CD1c-positive myeloid dendritic cell (primary cell): ENCODE measurements at regions not wholly inside any gene's neighbourhood (a gene's known extent, or its start where the extent isn't known, plus 50 kb on each side); places are given as distances from the start of the nearest gene placed in this dataset.
"Not testable (repeated sequence)": the region's sequence is repeated elsewhere in the genome, so short reads cannot be mapped to it uniquely, and the experiment has no call there.

ENCODE experiments used
- DNase-seq: peaks from one replicate; pipeline ENCODE4 v3.0.0-alpha.2; 2016; ENCODE audit errors: extremely low spot score

- DNase-seq = no peak
These were observed 284.5 kb upstream of the POU5F2 start for GRCh38 chr5:94025788-94026473.

- no peak for DNase-seq
These were observed 283.2 kb upstream of the POU5F2 start for GRCh38 chr5:94024620-94025019.

- DNase-seq = no peak
These were observed 282.7 kb upstream of the POU5F2 start for GRCh38 chr5:94024101-94024500.

GRCh38 chr5:94021246-94021645 lies 279.8 kb upstream of the POU5F2 start:
- no peak for DNase-seq

GRCh38 chr5:94017579-94017978 lies 276.2 kb upstream of the POU5F2 start:
- no peak for DNase-seq

GRCh38 chr5:94010814-94011213 lies 269.4 kb upstream of the POU5F2 start:
- no peak for DNase-seq

- DNase-seq = no peak
These were observed 267.8 kb upstream of the POU5F2 start for GRCh38 chr5:94009161-94009560.

- DNase-seq = no peak
These were observed 257.6 kb upstream of the POU5F2 start for GRCh38 chr5:93998951-93999455.

- DNase-seq = no peak
These were observed 256.2 kb upstream of the POU5F2 start for GRCh38 chr5:93997562-93997961.

- DNase-seq = no peak
These were observed 253.8 kb upstream of the POU5F2 start for GRCh38 chr5:93995126-93995621.

GRCh38 chr5:93993161-93993560 lies 251.8 kb upstream of the POU5F2 start:
- no peak for DNase-seq

GRCh38 chr5:93990504-93991070 lies 249.2 kb upstream of the POU5F2 start:
- DNase-seq = no peak

GRCh38 chr5:93985940-93986570 lies 244.7 kb upstream of the POU5F2 start:
- DNase-seq = not testable (repeated sequence)

- no peak for DNase-seq
These were observed 236.8 kb upstream of the POU5F2 start for GRCh38 chr5:93978222-93978621.

GRCh38 chr5:93967923-93968322 lies 226.5 kb upstream of the POU5F2 start:
- DNase-seq = no peak

- no peak for DNase-seq
These were observed 223.0 kb upstream of the POU5F2 start for GRCh38 chr5:93964421-93964820.

GRCh38 chr5:93960042-93960441 lies 218.6 kb upstream of the POU5F2 start:
- no peak for DNase-seq

GRCh38 chr5:93956006-93956405 lies 214.6 kb upstream of the POU5F2 start:
- DNase-seq = no peak

GRCh38 chr5:93954421-93955069 lies 213.1 kb upstream of the POU5F2 start:
- no peak for DNase-seq

GRCh38 chr5:93953442-93953841 lies 212.0 kb upstream of the POU5F2 start:
- DNase-seq = no peak

- no peak for DNase-seq
These were observed 200.5 kb upstream of the POU5F2 start for GRCh38 chr5:93941897-93942296.

- DNase-seq = not testable (repeated sequence)
These were observed 191.9 kb upstream of the POU5F2 start for GRCh38 chr5:93933269-93933668.
